Smooth muscle cell of the brain vasculature (primary cell): ENCODE measurements at regions not wholly inside any gene's neighbourhood (a gene's known extent, or its start where the extent isn't known, plus 50 kb on each side); places are given as distances from the start of the nearest gene placed in this dataset.

Source experiments
- DNase-seq: peaks from one replicate; pipeline ENCODE4 v3.0.0-alpha.2; 2012; ENCODE audit warnings: low read depth, low spot score

DNA sequence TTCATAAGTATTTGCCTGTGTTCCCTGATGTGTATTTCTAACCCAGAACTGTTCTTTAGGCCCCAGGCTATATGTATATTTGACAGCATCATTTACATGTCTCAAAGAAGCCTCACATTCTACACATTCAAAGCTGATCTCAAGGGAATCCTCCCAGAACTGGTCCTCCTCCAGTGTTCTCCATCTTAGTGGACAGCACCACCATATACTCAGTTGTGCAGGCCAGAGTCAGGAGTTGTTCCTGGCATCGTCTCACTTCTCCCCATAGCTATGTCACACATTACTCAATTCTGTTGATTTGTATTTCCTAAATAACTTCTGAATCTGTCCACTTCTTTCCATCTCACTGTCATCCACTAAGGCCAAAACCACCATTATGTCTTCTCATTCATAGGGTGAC is 82.8 kb upstream of the TRPC3 start:
- DNase-seq, result no peak

DNA sequence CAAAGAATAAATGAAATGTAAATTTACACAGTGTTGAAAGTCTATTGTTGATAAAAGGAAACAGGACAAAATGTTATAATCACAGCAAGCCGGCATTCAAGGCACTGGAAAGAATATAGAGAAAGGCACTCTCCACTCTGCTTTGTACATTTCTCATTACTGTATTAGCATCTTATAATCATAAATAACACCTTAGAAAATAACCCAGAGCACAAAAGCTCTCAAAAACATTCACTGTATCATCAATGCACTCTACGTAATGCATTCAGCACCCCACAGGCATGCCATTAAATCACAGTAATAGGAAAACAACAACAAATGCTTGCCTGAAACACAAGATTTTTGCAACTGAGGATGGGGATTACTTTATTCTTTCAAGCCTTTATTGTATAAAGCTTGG is 75.3 kb upstream of the TRPC3 start:
- no peak for DNase-seq

GRCh38 chr4:122017296-122017695 is 65.4 kb upstream of the TRPC3 start:
- no peak for DNase-seq

DNA sequence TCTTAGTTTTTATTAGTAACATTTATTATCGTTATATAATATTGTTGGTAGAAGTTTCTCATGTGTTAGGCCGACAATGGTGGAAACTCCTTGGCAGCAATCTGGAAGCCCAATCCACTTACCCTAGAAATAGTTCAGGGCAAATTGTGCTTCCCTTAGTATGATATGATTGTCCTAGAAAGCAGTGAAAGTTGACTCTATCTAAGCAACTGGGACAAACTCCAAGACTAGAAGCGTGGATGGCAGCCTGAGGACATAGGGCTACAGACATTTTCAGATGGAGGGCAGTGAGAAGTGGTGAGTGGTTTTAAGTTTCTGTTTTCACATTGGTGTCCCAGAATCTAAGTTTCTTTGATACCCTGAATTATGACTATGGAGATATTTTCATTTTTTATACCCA is 63.3 kb upstream of the TRPC3 start:
- no peak for DNase-seq

DNA sequence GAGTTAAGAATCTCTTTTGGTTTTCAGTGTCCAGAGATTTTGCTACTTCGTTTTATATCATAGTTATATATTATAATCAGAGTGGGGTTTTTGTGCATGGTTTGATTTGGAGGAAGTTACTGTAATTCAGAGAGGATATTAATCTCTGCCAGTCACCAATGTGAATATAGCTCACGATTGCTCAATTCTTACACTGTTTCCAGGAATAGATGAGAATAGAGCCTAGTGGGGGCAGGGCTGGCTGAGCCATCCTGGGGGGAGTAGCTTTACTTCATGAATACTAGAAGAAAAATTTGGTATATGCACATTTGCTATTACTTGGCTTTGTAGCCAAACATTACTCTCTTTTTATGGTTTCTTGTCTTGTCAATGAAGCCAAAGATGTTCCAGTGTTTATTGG is 60.9 kb upstream of the TRPC3 start:
- DNase-seq, result no peak

GRCh38 chr4:122010610-122011009 is 58.8 kb upstream of the TRPC3 start:
- DNase-seq, result no peak

GRCh38 chr4:122009524-122009923 is 57.7 kb upstream of the TRPC3 start:
- no peak for DNase-seq

DNA sequence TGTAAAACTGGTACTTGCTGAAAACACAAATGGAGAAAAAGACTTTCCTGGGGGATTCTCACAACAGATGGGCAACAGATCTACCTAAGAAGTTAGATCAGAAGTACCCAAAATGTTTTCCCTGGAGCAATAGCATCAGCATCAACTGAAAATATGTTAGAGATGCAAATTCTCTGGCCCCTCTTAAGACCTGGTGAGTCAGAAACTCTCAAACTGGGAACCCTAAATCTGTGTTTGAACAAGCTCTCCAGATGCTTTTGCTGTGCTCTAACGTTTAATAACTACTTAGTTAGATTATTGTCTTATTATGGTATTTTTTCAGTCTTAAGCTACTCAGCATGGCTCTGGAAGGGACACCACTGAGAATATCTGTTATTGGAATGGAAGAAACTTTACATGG is 55.2 kb upstream of the TRPC3 start:
- no peak for DNase-seq

- no peak for DNase-seq
Measured at GRCh38 chr4:122005064-122005755, 53.4 kb upstream of the TRPC3 start.

DNA sequence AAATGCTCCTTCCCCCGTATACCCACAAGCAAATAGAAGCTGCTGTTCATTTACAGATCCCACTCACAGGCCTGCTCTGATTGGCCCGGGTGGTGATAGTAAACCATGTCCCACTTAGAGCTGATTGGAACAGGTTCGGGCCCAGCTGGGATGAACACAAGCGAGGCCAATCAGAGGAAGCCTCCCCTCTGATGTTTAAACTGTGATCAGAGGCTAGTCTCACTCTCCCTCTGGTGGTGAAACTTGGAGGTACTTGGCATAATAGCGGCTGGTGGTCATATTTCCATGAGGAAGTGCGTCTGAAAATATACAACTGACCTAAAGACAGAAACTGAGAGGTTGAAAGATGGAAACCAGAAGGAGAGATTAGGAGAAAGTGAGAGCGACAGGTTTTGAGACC is 51.5 kb upstream of the TRPC3 start:
- no peak for DNase-seq
